ENCODE measurements at regions not wholly inside any gene's neighbourhood (a gene's known extent, or its start where the extent isn't known, plus 50 kb on each side); places are given as distances from the start of the nearest gene placed in this dataset.
"Not testable (repeated sequence)": the region's sequence is repeated elsewhere in the genome, so short reads cannot be mapped to it uniquely, and the experiment has no call there.

DNA sequence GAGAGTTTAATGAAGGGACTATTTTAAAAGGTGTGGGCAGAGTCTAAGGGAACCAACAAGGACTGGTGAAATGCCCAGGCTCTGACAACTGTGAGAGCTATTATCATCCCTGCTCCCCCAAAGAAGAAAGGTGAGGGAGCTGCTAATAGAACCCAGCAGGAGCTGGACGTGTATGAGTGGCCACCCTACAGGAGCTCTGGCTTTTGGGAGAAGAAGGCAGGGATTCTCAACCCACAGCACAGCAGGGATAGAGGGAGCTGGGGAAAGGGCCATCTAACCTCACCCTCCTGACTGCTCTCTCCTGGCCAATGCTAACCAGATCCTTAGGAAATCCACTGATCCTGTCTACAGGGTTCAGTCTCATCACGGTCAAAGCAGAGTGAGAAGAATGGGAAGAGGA, 57.1 kb downstream of the GRIN2B start:
- DNase-seq (ENCODE audit: extremely low read depth, low read depth): no peak

DNA sequence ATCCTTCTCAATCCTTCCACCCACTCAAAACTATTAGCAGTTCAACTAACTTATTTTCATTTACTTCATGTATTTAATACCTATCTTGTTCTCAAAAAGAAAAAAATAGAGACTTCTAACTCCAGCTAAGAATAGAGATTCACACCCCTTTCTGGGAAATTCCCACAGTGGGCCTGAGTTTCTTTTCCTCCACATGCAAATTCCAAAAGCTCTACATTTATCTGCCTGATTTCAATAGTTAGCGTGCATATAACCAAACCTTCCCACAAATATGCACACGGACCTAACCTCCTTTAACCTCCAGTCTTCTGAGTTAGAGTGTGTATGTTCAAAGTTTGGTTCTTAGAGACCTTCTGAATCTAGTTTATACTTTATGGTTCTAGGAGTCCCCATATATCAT, 62.5 kb downstream of the GRIN2B start:
- no peak for DNase-seq (ENCODE audit: extremely low read depth, low read depth)

GRCh38 chr12:13915096-13915495, 66.3 kb downstream of the GRIN2B start:
- no peak for DNase-seq (ENCODE audit: extremely low read depth, low read depth)

DNA sequence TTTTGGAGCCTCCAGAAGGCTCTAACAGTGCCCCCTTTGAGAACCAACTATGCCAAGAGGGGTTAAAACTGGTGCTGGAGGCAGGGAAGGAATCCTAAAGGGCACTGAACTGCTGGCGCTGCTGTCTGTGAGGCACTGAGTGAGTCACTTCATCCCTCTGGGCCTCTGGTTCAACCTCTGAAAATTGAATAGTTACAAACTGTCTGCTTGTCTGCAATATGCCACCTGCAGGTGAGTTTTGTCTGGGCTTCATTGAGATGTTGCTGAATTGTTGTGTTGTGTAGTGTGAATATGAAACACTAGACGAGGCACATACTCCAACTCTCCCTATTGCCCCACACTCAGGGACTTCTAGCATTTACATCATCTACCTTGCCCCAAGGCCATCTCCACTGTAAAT, 68.0 kb downstream of the GRIN2B start:
- no peak for DNase-seq (ENCODE audit: extremely low read depth, low read depth)

DNA sequence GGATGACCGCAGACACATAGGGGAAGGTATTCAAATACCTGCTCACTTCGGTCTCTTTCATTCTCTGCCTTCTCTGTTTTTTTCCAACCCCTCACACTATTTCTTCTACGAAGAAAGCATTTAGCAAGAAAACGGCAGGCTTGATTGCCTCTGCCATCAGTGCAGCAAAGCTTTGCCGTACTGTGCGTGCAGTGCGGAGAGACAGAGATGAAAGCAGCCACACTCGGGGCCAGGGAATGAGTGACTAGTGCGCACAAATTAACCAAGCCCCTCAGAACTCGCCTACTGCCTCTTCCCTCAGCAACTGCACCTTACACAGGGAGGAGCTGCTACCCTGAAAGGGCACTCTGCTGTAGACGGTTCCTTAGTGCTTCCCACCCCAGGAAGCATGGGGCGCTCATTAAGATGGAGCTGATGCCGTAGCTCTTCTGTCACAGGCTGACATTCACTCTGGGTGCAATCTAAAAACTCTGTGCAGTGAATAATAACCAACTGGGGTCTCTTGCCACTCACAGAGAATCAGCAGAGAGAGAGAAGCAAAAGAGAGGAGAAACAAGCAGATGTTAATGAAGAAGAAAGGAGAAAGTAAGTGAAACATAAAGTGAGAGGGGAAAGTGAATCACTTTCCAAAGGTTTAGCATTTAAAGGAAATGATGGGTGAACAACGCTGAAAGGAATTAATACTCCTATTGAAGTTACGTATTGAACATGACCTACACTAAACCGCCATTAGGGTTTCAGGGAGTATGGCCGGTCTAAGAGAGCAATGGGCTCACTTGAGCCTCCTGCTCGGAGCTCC, 69.4 kb downstream of the GRIN2B start:
- no peak for DNase-seq (ENCODE audit: extremely low read depth, low read depth)

DNA sequence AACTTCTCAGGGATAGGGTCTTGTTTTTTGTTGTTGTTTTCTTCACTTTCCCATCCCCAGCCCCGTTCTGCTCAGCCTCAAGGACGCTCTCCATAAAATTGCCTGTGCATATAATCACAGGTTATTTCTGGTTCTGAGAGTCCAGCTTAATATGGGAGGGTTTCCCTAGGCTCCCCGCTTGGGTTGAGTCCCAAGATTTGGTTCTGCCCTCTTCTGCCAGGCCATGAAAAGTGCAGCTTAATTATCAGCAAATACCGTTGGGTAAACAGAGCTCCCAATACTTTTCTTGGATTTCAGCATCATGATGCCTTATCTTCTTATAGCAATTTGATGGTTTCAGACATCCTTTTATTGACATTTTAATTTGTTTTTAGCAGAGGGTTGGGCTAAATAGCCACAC, 75.6 kb downstream of the GRIN2B start:
- DNase-seq (ENCODE audit: extremely low read depth, low read depth): no peak

DNA sequence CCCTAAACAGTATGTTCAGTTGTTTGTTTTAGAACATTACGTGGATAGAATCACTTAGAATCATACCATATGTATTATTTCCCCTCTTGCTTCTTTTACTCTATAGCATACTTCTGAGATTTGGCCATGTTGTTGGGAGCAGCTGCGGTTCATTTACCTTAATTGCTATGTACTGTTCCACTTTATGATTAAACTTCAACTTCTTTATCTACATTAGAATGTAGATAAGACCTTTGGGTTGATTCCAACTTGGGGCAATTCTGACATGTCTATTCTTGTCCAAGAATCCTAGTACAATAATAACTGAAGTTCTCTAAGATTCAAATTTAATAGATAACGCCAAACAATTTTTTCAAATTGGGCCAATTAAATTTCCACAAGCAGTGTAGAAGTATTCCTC, 80.7 kb downstream of the GRIN2B start:
- DNase-seq (ENCODE audit: extremely low read depth, low read depth): no peak

- not testable (repeated sequence) for DNase-seq (ENCODE audit: extremely low read depth, low read depth)
Measured at GRCh38 chr12:13898387-13898786, 83.0 kb downstream of the GRIN2B start.

GRCh38 chr12:13897811-13898210, 83.6 kb downstream of the GRIN2B start:
- DNase-seq (ENCODE audit: extremely low read depth, low read depth): no peak

GRCh38 chr12:13896063-13896626, 85.3 kb downstream of the GRIN2B start:
- no peak for DNase-seq (ENCODE audit: extremely low read depth, low read depth)

DNA sequence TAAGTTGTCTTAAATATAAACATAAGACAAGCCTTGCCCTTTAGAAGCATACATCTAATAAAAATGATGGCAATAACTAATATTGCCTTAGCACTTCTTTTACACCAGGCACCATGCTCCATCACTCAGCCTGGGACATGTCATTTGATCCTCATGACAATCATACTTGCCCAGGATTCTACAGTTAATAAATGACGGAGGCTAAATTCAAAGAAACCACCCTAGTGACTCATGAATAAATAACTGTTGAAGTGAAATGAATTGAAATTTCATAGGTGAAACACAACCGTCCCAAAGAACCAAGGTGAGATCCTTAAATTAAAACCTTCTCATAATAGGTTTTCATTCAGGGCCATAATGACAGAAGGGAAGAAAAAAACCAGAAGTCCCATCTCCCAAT, 89.5 kb downstream of the GRIN2B start:
- DNase-seq (ENCODE audit: extremely low read depth, low read depth): no peak

DNA sequence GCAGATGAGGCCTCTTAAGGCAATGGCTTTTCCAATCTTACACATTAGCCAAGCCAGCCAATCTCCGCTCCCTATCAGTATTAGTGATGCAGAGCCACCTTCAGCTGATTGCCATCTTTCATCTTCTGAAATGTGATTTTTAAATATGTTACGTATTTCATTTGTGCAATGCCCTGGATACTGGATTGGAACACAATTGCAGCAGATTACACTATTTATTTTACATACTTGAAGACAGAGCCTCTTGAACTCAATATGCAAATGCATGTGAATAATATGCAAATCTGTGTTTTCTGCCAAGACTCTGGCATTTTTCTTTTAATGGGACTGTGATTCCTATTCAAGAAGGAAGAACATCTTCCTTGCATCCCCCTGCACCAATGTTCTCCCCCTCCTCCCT, 90.5 kb downstream of the GRIN2B start:
- DNase-seq (ENCODE audit: extremely low read depth, low read depth): no peak

DNA sequence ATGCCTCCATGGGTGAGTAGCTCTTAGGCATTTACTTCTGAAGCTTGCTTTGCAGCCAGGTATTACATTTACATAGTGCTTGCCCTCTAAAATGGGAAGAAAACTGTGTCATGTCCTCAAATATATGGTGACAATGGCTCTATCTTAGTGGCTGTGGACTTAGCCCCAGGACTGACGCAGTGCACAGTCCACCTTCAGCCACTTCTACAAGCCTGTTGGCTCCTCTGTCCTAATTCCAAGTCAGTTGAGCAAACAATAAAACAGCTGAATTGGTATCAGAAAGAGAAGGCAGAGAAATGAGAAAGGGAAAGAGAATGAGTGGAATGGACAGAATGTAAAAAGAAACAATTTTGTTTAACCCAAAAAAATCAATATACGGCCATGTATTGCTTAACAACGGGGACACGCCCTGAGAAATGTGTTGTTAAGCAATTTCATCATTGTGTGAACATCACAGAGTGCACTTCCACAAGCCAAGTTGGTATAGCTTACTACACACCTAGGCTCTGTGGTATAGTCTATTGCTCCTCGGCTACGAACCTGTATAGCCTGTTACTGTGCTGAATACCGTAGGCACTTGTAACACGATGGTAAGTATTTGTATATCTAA, 93.5 kb downstream of the GRIN2B start:
- no peak for DNase-seq (ENCODE audit: extremely low read depth, low read depth)

GRCh38 chr12:13882176-13882575, 99.2 kb downstream of the GRIN2B start:
- no peak for DNase-seq (ENCODE audit: extremely low read depth, low read depth)

- DNase-seq (ENCODE audit: extremely low read depth, low read depth): no peak
Measured at GRCh38 chr12:13880613-13881012, 100.8 kb downstream of the GRIN2B start.

DNA sequence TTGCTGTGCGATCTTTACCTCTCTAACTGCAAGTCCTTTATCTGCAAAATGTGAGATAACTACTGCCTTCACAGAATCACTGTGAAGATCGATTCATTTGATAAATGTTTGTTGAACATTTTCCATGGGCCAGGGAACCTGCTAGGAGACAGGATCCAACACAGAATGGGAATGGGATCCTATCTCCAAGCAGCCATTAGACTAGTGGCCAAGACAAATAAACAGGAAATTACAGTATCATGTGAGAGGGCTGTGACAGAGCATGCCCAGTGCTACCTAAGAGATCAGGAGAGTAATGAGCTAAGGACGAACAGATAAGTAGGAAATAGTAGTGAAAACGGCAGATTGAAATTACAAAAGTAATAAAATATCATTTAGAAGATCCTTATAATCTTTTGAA, 105.7 kb downstream of the GRIN2B start:
- no peak for DNase-seq (ENCODE audit: extremely low read depth, low read depth)

DNA sequence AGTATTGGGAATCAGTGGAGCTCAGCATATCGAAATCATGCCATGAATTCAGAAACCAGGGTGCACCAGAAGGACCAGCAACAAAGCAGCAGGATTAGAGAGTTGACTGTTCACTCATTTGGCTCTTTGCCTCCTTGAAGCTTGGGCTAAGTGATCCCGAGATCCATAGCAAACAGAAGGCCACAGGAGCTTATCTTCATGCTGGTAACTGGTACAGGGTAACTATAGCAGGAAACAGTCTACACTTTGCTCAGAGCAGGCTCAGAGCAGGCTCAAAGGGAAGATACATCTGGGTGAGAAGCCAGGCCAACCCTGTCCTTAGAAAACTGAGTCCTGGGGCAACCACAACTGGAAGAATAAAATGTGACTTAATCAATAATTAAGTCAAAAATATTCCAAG, 111.1 kb downstream of the GRIN2B start:
- DNase-seq (ENCODE audit: extremely low read depth, low read depth): no peak

DNA sequence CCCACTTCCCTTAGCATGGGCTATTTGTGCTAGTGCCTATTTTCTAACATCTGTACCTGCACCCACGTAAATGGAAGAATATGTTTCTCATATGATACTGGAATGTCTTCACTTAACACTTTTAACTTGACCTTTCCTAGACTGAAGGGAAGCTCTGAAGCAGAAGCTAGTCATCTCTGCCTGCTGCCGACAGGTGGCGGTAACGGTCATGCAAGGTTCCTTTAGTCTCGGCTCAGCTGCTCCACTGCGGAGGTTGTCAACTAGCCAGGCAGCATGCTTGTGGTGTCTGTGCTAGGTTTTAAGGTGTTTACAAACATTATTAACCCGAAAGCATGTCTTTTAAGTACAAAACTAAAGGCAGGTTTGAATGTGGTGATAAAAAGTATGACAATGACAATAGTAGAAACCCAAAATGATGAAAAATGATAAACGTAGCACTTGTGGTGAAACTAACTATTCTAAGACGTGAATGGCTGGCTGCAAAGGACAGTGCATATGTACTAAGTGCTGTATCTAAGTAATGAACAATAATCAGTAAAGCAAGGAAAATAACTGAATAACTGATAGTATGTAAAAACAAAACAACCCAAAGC, 117.2 kb downstream of the GRIN2B start:
- peak; percentile 49 for DNase-seq (ENCODE audit: extremely low read depth, low read depth)

DNA sequence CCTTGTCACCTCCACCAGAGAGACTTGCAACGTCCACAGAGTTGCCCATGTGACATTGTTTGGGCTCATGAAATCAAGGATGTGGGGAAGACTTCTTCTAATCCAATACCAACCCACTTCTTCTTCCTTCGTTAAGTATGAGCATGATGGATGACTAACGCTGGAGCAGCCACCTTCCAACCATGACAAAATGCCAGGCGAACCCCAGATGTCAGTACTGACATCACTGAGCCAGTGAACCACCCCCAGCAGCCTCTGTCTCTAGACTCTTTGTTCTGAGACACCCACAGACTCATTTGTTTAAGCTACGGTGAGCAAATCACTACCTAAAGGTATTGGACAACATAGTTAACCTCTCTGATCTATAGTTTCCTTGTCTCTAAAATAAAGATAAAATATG, 123.7 kb downstream of the GRIN2B start:
- no peak for DNase-seq (ENCODE audit: extremely low read depth, low read depth)

- no peak for DNase-seq (ENCODE audit: extremely low read depth, low read depth)
Measured at GRCh38 chr12:13853471-13853870, 127.9 kb downstream of the GRIN2B start.

DNA sequence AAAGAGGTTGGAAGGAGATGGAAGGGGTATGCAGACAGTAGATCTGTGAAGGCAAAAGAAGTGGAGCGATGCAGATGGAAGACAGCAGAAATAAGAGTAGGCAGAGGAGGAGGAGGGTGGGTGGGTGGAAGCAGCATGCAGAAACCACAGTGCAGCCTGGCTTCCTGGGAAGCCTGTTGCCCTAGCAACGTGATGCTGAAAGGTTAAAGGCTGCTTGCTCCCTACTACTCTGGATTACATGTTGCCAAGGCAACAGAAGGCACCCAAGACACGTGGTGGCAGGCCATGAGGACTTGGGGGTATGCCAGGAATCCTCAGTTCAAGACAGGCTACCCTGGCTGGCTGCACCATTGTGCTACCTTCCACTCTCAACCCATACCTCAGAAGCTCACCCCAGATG, 129.6 kb downstream of the GRIN2B start:
- no peak for DNase-seq (ENCODE audit: extremely low read depth, low read depth)

GRCh38 chr12:13849456-13849855, 131.9 kb downstream of the GRIN2B start:
- no peak for DNase-seq (ENCODE audit: extremely low read depth, low read depth)

Data from NCI-H460 (cell line).